GM18861 (cell line): ENCODE measurements at regions not wholly inside any gene's neighbourhood (a gene's known extent, or its start where the extent isn't known, plus 50 kb on each side); places are given as distances from the start of the nearest gene placed in this dataset.
"Not testable (repeated sequence)": the region's sequence is repeated elsewhere in the genome, so short reads cannot be mapped to it uniquely, and the experiment has no call there.

ENCODE experiments used
- ATAC-seq: cut with Tn5 transposase; IDR thresholded peaks from one replicate; pipeline ENCODE4 v1.9.1; 2021; ENCODE audit not compliant: unreplicated experiment

GRCh38 chr20:56723331-56723730 is 94.2 kb downstream of the TFAP2C start:
- ATAC-seq: no peak

- no peak for ATAC-seq
Observed at GRCh38 chr20:56724241-56724757, 95.2 kb downstream of the TFAP2C start.

GRCh38 chr20:56730003-56730402 is 100.9 kb downstream of the TFAP2C start:
- ATAC-seq: no peak

- no peak for ATAC-seq
Observed at GRCh38 chr20:56730996-56731395, 101.9 kb downstream of the TFAP2C start.

GRCh38 chr20:56731476-56731875 is 102.4 kb downstream of the TFAP2C start:
- ATAC-seq: no peak

GRCh38 chr20:56733967-56734366 is 104.9 kb downstream of the TFAP2C start:
- no peak for ATAC-seq

- no peak for ATAC-seq
Observed at GRCh38 chr20:56735084-56735642, 106.1 kb downstream of the TFAP2C start.

GRCh38 chr20:56736285-56736857 is 107.3 kb downstream of the TFAP2C start:
- no peak for ATAC-seq

GRCh38 chr20:56744325-56744821 is 115.3 kb downstream of the TFAP2C start:
- ATAC-seq: not testable (repeated sequence)

GRCh38 chr20:56748476-56749377 is 119.6 kb downstream of the TFAP2C start:
- no peak for ATAC-seq

GRCh38 chr20:56750430-56750829 is 121.3 kb downstream of the TFAP2C start:
- ATAC-seq: no peak

- no peak for ATAC-seq
Observed at GRCh38 chr20:56752274-56752673, 123.2 kb downstream of the TFAP2C start.

- no peak for ATAC-seq
Observed at GRCh38 chr20:56755201-56755600, 126.1 kb downstream of the TFAP2C start.

- not testable (repeated sequence) for ATAC-seq
Observed at GRCh38 chr20:56756658-56757057, 127.6 kb downstream of the TFAP2C start.

GRCh38 chr20:56758706-56759105 is 129.6 kb downstream of the TFAP2C start:
- ATAC-seq: no peak

- ATAC-seq: no peak
Observed at GRCh38 chr20:56759741-56760278, 130.7 kb downstream of the TFAP2C start.

GRCh38 chr20:56760610-56761009 is 131.5 kb downstream of the TFAP2C start:
- no peak for ATAC-seq

- no peak for ATAC-seq
Observed at GRCh38 chr20:56761393-56761792, 132.3 kb downstream of the TFAP2C start.

- no peak for ATAC-seq
Observed at GRCh38 chr20:56762401-56762800, 133.3 kb downstream of the TFAP2C start.

GRCh38 chr20:56762829-56763228 is 133.7 kb downstream of the TFAP2C start:
- no peak for ATAC-seq

- ATAC-seq: no peak
Observed at GRCh38 chr20:56764671-56765070, 135.6 kb downstream of the TFAP2C start.
